Testis (tissue), 2 donors: ENCODE measurements at regions not wholly inside any gene's neighbourhood (a gene's known extent, or its start where the extent isn't known, plus 50 kb on each side); places are given as distances from the start of the nearest gene placed in this dataset.

Experiments
- DNase-seq: peaks from one replicate; pipeline ENCODE4 v3.0.0-alpha.2; 2019
- H3K27ac ChIP-seq, 2 donors: fragments of 200-600 bp; sonication (generic); one replicate each; pipeline ENCODE4 v1.5.1; 2019
- H3K27me3 ChIP-seq: fragments of 200-600 bp; sonication (generic); one replicate; pipeline ENCODE4 v1.5.1; 2019
- H3K36me3 ChIP-seq: fragments of 200-600 bp; sonication (generic); one replicate; pipeline ENCODE4 v1.5.1; 2017; ENCODE audit warnings: low read depth; ENCODE audit errors: missing control alignments
- H3K4me1 ChIP-seq: fragments of 200-600 bp; sonication (generic); one replicate; pipeline ENCODE4 v1.5.1; 2019
- H3K4me3 ChIP-seq, 2 donors: fragments of 200-600 bp; sonication (generic); one replicate each; pipeline ENCODE4 v1.5.1; 2017 to 2019
- H3K9me3 ChIP-seq: fragments of 200-600 bp; sonication (generic); one replicate; pipeline ENCODE4 v1.5.1; 2017
- POLR2A ChIP-seq: fragments of 450-650 bp; IDR thresholded peaks from one replicate; pipeline ENCODE4 v1.6.1; 2017; ENCODE audit warnings: antibody characterized with exemption, mild to moderate bottlenecking, moderate library complexity
- WGBS, 2 donors: methylation state at CpG; one replicate each; pipeline ENCODE4 v1.1.5; 2018; 5-methylcytosine and 5-hydroxymethylcytosine counted together
- intact Hi-C: fragments of 100-400 bp; cut with DNase I; formaldehyde crosslinking; loops from one replicate; pipeline ENCODE4 v1.15.1; 2023; ENCODE audit warnings: low total_unique reads
- TF ChIP-seq, protein P1 (sequence below), 3 experiments: fragments of 450-650 bp in 2 of 3; fragments of 200-600 bp in 1 of 3; sonication (generic) in 1 of 3; IDR thresholded peaks; one replicate each; pipeline ENCODE4 v1.5.1; 2016 to 2019; ENCODE audit warnings: antibody characterized with exemption in 3 of 3, mild to moderate bottlenecking in 2 of 3, moderate library complexity in 1 of 3

DNA sequence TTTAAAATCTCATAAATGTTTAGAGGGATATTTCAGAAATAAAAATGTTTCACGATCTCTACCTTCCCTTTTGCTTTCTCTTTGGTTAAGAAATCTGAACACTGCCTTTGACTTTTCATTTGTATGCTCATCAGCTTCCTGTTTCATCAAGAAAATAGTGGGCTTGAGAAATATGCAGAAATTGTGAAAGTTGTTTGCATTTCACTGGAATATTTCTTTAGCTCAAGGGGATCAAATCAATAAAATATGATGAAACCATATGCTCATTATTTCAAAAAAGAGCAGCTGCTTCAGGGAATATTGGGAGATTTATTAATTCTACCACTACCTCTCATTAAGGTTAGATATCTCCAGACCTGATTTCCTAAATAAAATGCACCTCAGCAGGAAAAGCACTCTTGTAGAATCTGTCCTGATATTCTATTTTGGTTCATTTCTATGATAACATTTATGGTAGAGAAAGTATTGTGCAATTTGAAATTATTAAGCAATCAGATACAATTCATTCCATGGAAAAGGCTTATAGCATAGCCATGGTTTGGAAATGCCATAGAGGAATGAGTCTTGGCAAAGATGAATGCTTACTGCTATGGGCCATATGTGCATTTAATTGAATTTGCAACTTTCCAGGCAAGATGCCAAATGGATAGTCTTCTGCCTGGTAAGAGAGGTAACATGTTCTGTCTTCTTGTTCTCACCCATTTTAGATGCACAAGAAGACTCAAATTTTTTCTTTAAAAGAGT is 212.6 kb upstream of the SLC16A7 start:
- H3K4me3 ChIP-seq = no peak overlapping the region
- intact Hi-C loops = no loop called here
- no peak overlapping the region for H3K27ac ChIP-seq
- TF ChIP-seq, protein P1, sequence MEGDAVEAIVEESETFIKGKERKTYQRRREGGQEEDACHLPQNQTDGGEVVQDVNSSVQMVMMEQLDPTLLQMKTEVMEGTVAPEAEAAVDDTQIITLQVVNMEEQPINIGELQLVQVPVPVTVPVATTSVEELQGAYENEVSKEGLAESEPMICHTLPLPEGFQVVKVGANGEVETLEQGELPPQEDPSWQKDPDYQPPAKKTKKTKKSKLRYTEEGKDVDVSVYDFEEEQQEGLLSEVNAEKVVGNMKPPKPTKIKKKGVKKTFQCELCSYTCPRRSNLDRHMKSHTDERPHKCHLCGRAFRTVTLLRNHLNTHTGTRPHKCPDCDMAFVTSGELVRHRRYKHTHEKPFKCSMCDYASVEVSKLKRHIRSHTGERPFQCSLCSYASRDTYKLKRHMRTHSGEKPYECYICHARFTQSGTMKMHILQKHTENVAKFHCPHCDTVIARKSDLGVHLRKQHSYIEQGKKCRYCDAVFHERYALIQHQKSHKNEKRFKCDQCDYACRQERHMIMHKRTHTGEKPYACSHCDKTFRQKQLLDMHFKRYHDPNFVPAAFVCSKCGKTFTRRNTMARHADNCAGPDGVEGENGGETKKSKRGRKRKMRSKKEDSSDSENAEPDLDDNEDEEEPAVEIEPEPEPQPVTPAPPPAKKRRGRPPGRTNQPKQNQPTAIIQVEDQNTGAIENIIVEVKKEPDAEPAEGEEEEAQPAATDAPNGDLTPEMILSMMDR (IDR thresholded peaks at IDR 0.05) = no peak
- no peak for TF ChIP-seq POLR2A
- H3K4me1 ChIP-seq = no peaks in the 10 kb centered on the region
- no peak for DNase-seq
- no peaks in the 10 kb centered on the region for H3K9me3 ChIP-seq
- WGBS, 2 donors = 76 to 77% methylated on average over 1 of the region's 1 CpG
- no peaks in the 10 kb centered on the region for H3K27me3 ChIP-seq
- no peaks in the 10 kb centered on the region for H3K36me3 ChIP-seq

DNA sequence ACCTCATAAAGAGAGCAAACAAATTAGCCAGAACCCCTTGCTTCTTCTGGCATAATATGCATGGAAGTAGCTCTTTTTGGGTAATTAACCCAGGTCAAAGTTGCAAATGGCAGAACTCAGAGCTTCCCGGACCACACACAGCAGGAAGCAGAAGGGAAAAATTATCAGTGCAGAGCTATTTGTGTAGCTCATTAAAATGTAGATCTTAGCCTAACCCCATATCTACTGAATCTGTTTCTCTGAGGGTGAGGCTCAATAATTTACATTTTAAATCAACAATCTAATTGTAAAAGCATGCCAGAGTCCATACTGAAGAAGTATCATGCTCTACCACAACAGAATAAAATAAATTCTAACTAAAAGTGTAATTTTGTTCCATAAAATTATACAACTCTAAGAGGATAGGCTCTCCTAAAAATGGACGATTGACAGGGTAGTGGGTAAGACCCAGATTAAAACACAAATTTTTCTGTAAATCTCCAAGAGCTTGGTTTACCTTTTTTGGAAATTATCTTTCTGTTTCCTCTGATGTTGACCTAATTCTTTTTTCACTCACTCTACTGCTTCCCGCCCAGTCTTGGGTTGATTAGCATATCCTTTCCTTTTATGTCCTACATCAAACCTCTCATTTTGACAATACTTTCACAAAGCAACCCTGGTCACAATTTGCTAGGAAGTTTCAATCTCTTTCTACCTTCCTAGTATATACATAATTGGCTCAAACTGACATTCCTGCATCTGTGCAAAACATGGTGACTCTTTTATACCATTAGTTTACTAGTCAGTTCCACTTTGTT is 213.3 kb upstream of the SLC16A7 start:
- no peaks in the 10 kb centered on the region for H3K9me3 ChIP-seq
- H3K4me1 ChIP-seq = no peaks in the 10 kb centered on the region
- no peak overlapping the region for H3K4me3 ChIP-seq
- no peak for DNase-seq
- H3K27ac ChIP-seq = no peak overlapping the region
- H3K36me3 ChIP-seq = no peaks in the 10 kb centered on the region
- WGBS, 2 donors = 62 to 66% methylated on average over 3 of the region's 3 CpGs
- no peaks in the 10 kb centered on the region for H3K27me3 ChIP-seq
- intact Hi-C loops = no loop called here
- no peak for TF ChIP-seq POLR2A
- TF ChIP-seq, protein P1 (IDR thresholded peaks at IDR 0.05) = no peak

DNA sequence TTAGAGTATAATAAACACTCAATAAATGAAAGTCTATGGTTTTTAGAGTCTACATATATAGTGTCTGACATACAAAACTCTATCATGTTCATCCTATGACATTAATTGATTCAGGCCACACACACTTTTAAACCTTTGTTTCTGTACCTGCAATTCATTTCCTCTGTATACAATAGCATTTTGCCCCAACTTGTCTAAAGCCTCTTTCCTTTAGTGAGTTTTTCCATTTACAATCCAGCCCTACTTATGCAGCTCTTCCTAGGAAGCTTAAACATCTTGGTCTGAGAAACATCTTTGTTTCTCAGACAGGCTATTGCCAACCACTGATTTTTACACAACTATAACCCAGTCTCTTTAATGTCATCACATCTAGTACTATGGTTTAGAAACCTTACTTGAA is 214.7 kb upstream of the SLC16A7 start:
- Histone ChIP-seq H3K36me3 (no peaks in the 10 kb centered on the region), H3K27ac (no peak overlapping the region), H3K4me1 (no peaks in the 10 kb centered on the region), H3K4me3 (no peak overlapping the region), H3K27me3 (no peaks in the 10 kb centered on the region), H3K9me3 (no peaks in the 10 kb centered on the region)
- DNase-seq = no peak
- intact Hi-C loops = no loop called here
- TF ChIP-seq POLR2A = no peak
- TF ChIP-seq, protein P1 (IDR thresholded peaks at IDR 0.05) = no peak

DNA sequence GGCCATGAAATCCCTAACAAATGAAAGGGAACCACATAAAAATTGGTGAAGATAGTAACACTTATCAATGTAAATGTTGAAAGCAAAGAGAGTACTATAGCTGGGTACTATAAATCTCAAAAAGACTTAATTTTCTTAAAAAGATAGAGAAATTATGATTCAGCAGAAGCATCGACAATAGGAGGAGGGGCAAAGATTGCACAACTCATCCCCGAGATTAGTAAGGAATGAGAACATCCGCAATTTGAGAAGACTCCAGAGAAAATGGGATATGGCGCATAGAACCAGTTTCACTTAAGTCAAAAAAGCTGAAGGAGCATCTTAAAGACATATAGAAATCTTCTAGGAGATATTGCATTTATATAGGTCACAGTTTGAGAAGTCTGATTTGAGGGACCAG is 220.2 kb upstream of the SLC16A7 start:
- H3K9me3 ChIP-seq = no peaks in the 10 kb centered on the region
- TF ChIP-seq, protein P1 (IDR thresholded peaks at IDR 0.05) = no peak
- TF ChIP-seq POLR2A = no peak
- DNase-seq = no peak
- H3K27me3 ChIP-seq = no peaks in the 10 kb centered on the region
- H3K36me3 ChIP-seq = no peaks in the 10 kb centered on the region
- 95 to 97% methylated on average over 4 of the region's 4 CpGs for WGBS, 2 donors
- H3K27ac ChIP-seq = no peak overlapping the region
- no peak overlapping the region for H3K4me3 ChIP-seq
- no peaks in the 10 kb centered on the region for H3K4me1 ChIP-seq
- intact Hi-C loops = no loop called here
